GM18498 (cell line): ENCODE measurements at regions not wholly inside any gene's neighbourhood (a gene's known extent, or its start where the extent isn't known, plus 50 kb on each side); places are given as distances from the start of the nearest gene placed in this dataset.

Experiments used
- ATAC-seq: cut with Tn5 transposase; IDR thresholded peaks from one replicate; pipeline ENCODE4 v1.9.1; 2021; ENCODE audit warnings: mild to moderate bottlenecking, moderate library complexity; ENCODE audit not compliant: unreplicated experiment

GRCh38 chr19:29263305-29264135 lies 50.6 kb upstream of the UQCRFS1 start:
- no peak for ATAC-seq

- no peak for ATAC-seq
Measured at GRCh38 chr19:29264897-29265296, 51.9 kb upstream of the UQCRFS1 start.

GRCh38 chr19:29265436-29265835 lies 52.5 kb upstream of the UQCRFS1 start:
- ATAC-seq, result no peak

- no peak for ATAC-seq
Measured at GRCh38 chr19:29266001-29266400, 53.0 kb upstream of the UQCRFS1 start.

- ATAC-seq, result no peak
Measured at GRCh38 chr19:29266603-29267002, 53.7 kb upstream of the UQCRFS1 start.

GRCh38 chr19:29267701-29268100 lies 54.8 kb upstream of the UQCRFS1 start:
- ATAC-seq, result no peak

- no peak for ATAC-seq
Measured at GRCh38 chr19:29268103-29268502, 55.2 kb upstream of the UQCRFS1 start.

- no peak for ATAC-seq
Measured at GRCh38 chr19:29268721-29269393, 55.9 kb upstream of the UQCRFS1 start.

GRCh38 chr19:29269641-29270040 lies 56.7 kb upstream of the UQCRFS1 start:
- no peak for ATAC-seq

GRCh38 chr19:29271341-29271740 lies 58.4 kb upstream of the UQCRFS1 start:
- ATAC-seq, result no peak

- no peak for ATAC-seq
Measured at GRCh38 chr19:29271911-29272310, 59.0 kb upstream of the UQCRFS1 start.

- ATAC-seq, result no peak
Measured at GRCh38 chr19:29273000-29273640, 60.2 kb upstream of the UQCRFS1 start.

- no peak for ATAC-seq
Measured at GRCh38 chr19:29275266-29275665, 62.3 kb upstream of the UQCRFS1 start.

GRCh38 chr19:29277102-29277501 lies 64.2 kb upstream of the UQCRFS1 start:
- ATAC-seq, result peak; percentile 94

- no peak for ATAC-seq
Measured at GRCh38 chr19:29278716-29279115, 65.8 kb upstream of the UQCRFS1 start.

GRCh38 chr19:29283366-29283765 lies 70.4 kb upstream of the UQCRFS1 start:
- no peak for ATAC-seq

GRCh38 chr19:29285187-29285687 lies 72.3 kb upstream of the UQCRFS1 start:
- no peak for ATAC-seq

- no peak for ATAC-seq
Measured at GRCh38 chr19:29285878-29286277, 72.9 kb upstream of the UQCRFS1 start.

- ATAC-seq, result no peak
Measured at GRCh38 chr19:29287061-29287460, 74.1 kb upstream of the UQCRFS1 start.

GRCh38 chr19:29288256-29288655 lies 75.3 kb upstream of the UQCRFS1 start:
- ATAC-seq, result no peak

- no peak for ATAC-seq
Measured at GRCh38 chr19:29289020-29289419, 76.1 kb upstream of the UQCRFS1 start.

- no peak for ATAC-seq
Measured at GRCh38 chr19:29290853-29291252, 77.9 kb upstream of the UQCRFS1 start.
